GM12872 (cell line): ENCODE measurements at regions not wholly inside any gene's neighbourhood (a gene's known extent, or its start where the extent isn't known, plus 50 kb on each side); places are given as distances from the start of the nearest gene placed in this dataset.

ENCODE experiments used
- CTCF ChIP-seq: IDR thresholded peaks from 3 replicates; pipeline ENCODE4 v1.5.1; 2011; ENCODE audit warnings: low read depth, mild to moderate bottlenecking, low read length, moderate library complexity; ENCODE audit not compliant: insufficient read depth

GRCh38 chr12:102631274-102631673 lies 150.9 kb upstream of the IGF1 start:
- no peak for TF ChIP-seq CTCF

- TF ChIP-seq CTCF, result no peak
These were observed 149.0 kb upstream of the IGF1 start for GRCh38 chr12:102629262-102629888.

GRCh38 chr12:102625819-102626218 lies 145.5 kb upstream of the IGF1 start:
- no peak for TF ChIP-seq CTCF

GRCh38 chr12:102622618-102623017 lies 142.3 kb upstream of the IGF1 start:
- TF ChIP-seq CTCF, result no peak

- no peak for TF ChIP-seq CTCF
These were observed 138.0 kb upstream of the IGF1 start for GRCh38 chr12:102618197-102618877.

- TF ChIP-seq CTCF, result no peak
These were observed 136.3 kb upstream of the IGF1 start for GRCh38 chr12:102616692-102617091.

- no peak for TF ChIP-seq CTCF
These were observed 131.6 kb upstream of the IGF1 start for GRCh38 chr12:102611995-102612394.
